Endothelial cell of umbilical vein (primary cell): ENCODE measurements at regions not wholly inside any gene's neighbourhood (a gene's known extent, or its start where the extent isn't known, plus 50 kb on each side); places are given as distances from the start of the nearest gene placed in this dataset.
"Not testable (repeated sequence)": the region's sequence is repeated elsewhere in the genome, so short reads cannot be mapped to it uniquely, and the experiment has no call there.

Source experiments
- BruUV-seq: library from RNA; stranded (reverse); fragments of 400-500 nt; replicated peaks from 2 replicates; lab custom pipeline; 2021; lab: Mats Ljungman, UMichigan
- CTCF ChIA-PET: fragments of 300-600, 350-600 bp; sonication (Branson Sonifier 250); formaldehyde crosslinking; loops from one replicate; lab custom pipeline; 2021; ENCODE audit warnings: antibody characterized with exemption, inconsistent platforms; lab: Charles Lee
- POLR2A ChIA-PET: fragments of 300-600, 350-600 bp; sonication (Branson Sonifier 250); formaldehyde crosslinking; loops from one replicate; lab custom pipeline; 2021; ENCODE audit warnings: antibody characterized with exemption, inconsistent platforms; lab: Charles Lee
- DNase-seq: peaks from one replicate; pipeline ENCODE4 v3.0.0-alpha.2; 2011; ENCODE audit warnings: low read depth, low spot score
- FAIRE-seq: peaks from 2 replicates; lab custom pipeline; 2011; peaks lifted over from hg19 to GRCh38; lab: Jason Lieb, UNC
- H2AFZ ChIP-seq: 2 replicates; pipeline ENCODE4 v1.6.0; 2012; ENCODE audit warnings: low read depth, low read length, control low read depth, inconsistent platforms
- H3K27ac ChIP-seq: 2 replicates; pipeline ENCODE4 v1.5.1; 2011; ENCODE audit warnings: low read depth, mild to moderate bottlenecking, control low read depth, low read length, moderate library complexity; ENCODE audit not compliant: insufficient read depth
- H3K27me3 ChIP-seq, 2 experiments: 2 replicates each; pipeline versions ENCODE4 v1.6.0 to v1.6.1; 2011; ENCODE audit warnings: low read length in 2 of 2, mixed read lengths in 1 of 2; ENCODE audit not compliant: control insufficient read depth in 2 of 2, insufficient read depth in 2 of 2
- H3K36me3 ChIP-seq, 2 experiments: 2 replicates in 1 of 2; 3 replicates in 1 of 2; pipeline ENCODE4 v1.5.1; 2011; ENCODE audit warnings: low read length in 2 of 2, mild to moderate bottlenecking in 1 of 2, moderate library complexity in 1 of 2; ENCODE audit not compliant: control insufficient read depth in 2 of 2, insufficient read depth in 2 of 2; ENCODE audit errors: extremely low read depth in 1 of 2
- H3K4me1 ChIP-seq: 3 replicates; pipeline ENCODE4 v1.5.1; 2011; ENCODE audit warnings: mild to moderate bottlenecking, low read length; ENCODE audit not compliant: control insufficient read depth, insufficient read depth; ENCODE audit errors: extremely low read depth
- H3K4me2 ChIP-seq: 2 replicates; pipeline ENCODE4 v1.6.1; 2011; ENCODE audit warnings: low read length, control low read depth, mixed read lengths; ENCODE audit not compliant: insufficient read depth
- H3K4me3 ChIP-seq, 3 experiments: fragments of 200-600 bp in 1 of 3; sonication (generic), shearing (Covaris generic) in 1 of 3; replicated peaks in 1 of 3; 2 replicates each; pipeline ENCODE4 v1.5.1; 2011 to 2016; ENCODE audit warnings: control low read depth in 3 of 3, low read length in 3 of 3, mild to moderate bottlenecking in 2 of 3, inconsistent platforms in 1 of 3, low read depth in 1 of 3, moderate library complexity in 1 of 3; ENCODE audit not compliant: insufficient read depth in 1 of 3
- H3K79me2 ChIP-seq: 2 replicates; pipeline ENCODE4 v1.6.0; 2012; ENCODE audit warnings: low read length, inconsistent platforms; ENCODE audit not compliant: control insufficient read depth, insufficient read depth
- H3K9ac ChIP-seq: replicated peaks from 2 replicates; pipeline ENCODE3; 2011; ENCODE audit warnings: low read length, control low read depth; ENCODE audit not compliant: insufficient read depth; ENCODE audit errors: extremely low read depth
- H3K9me1 ChIP-seq: replicated peaks from 3 replicates; pipeline ENCODE4 v1.6.0; 2011; ENCODE audit warnings: mild to moderate bottlenecking, low read length; ENCODE audit not compliant: control insufficient read depth, insufficient read depth; ENCODE audit errors: extremely low read depth
- H3K9me3 ChIP-seq: replicated peaks from 2 replicates; pipeline ENCODE4 v1.5.1; 2012; ENCODE audit warnings: low read length, inconsistent platforms; ENCODE audit not compliant: control insufficient read depth, insufficient read depth
- H4K20me1 ChIP-seq: replicated peaks from 2 replicates; pipeline ENCODE3; 2011; ENCODE audit warnings: mild to moderate bottlenecking, low read length; ENCODE audit not compliant: control insufficient read depth, insufficient read depth; ENCODE audit errors: extremely low read depth
- FOS ChIP-seq: IDR thresholded peaks from 2 replicates; pipeline ENCODE4 v1.6.1; 2011; ENCODE audit warnings: mild to moderate bottlenecking, low read length, moderate library complexity, borderline replicate concordance; ENCODE audit not compliant: insufficient read depth
- MYC ChIP-seq: IDR thresholded peaks from one replicate; pipeline ENCODE4 v1.6.1; 2011; ENCODE audit warnings: mild to moderate bottlenecking, low read depth, low read length
- POLR2A ChIP-seq: IDR thresholded peaks from 2 replicates; pipeline ENCODE4 v1.6.1; 2012; ENCODE audit warnings: low read depth, mild to moderate bottlenecking, control low read depth, low read length
- POLR2AphosphoS5 ChIP-seq: IDR thresholded peaks from 2 replicates; pipeline ENCODE4 v1.6.1; 2012; ENCODE audit warnings: low read depth, mild to moderate bottlenecking, control low read depth, low read length, moderate library complexity; ENCODE audit not compliant: insufficient read depth
- dilution Hi-C: fragments of 300-500 bp; cut with MboI; formaldehyde crosslinking; loops from one replicate; pipeline ENCODE4 v1.15.0; 2019; ENCODE audit warnings: low sequenced_read_pairs; ENCODE audit not compliant: extremely low pct_ligation_motif_present
- intact Hi-C: fragments of 100-400 bp; cut with micrococcal nuclease; formaldehyde crosslinking; loops from one replicate; pipeline ENCODE4 v1.10.0; 2022

DNA sequence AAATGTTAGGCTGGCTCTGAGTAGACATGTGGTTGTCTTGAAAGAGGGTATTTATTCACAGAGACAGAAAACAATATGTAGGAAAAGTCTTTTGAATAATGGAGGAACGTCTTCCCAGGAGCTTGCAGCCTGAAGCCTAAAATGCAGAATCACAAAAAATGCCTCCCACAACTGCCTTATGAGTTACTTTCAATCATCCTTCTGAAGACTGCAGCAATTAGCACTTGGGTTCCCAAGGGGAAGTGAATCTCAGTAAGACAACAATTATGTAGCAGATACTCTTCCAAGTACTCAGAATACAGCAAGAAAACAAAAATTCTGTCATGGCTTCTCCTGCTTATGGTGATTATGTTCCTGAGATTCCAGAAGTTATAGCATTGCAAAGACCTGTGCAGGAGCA is 166.6 kb upstream of the TBL1X start:
- no peak overlapping the region for H3K27ac ChIP-seq
- dilution Hi-C loops = no loop called here
- no peak overlapping the region for H2AFZ ChIP-seq
- H3K9me3 ChIP-seq = no peaks in the 10 kb centered on the region
- no peaks in the 10 kb centered on the region for H3K4me1 ChIP-seq
- H3K9ac ChIP-seq = no peak overlapping the region
- H3K36me3 ChIP-seq = no peaks in the 10 kb centered on the region
- no peak for FAIRE-seq
- peaks cover 6 to 7% of the 10 kb centered on the region in 2 experiments for H3K27me3 ChIP-seq
- H3K4me3 ChIP-seq = no peak overlapping the region
- no peak for TF ChIP-seq POLR2AphosphoS5
- no peak for TF ChIP-seq POLR2A
- TF ChIP-seq MYC = no peak
- no peak for TF ChIP-seq FOS
- DNase-seq = no peak
- no peaks in the 10 kb centered on the region for H4K20me1 ChIP-seq
- H3K4me2 ChIP-seq = no peak overlapping the region
- H3K79me2 ChIP-seq = no peaks in the 10 kb centered on the region
- ChIA-PET POLR2A (no interaction called here), CTCF (no interaction called here)
- intact Hi-C loops = no loop called here
- H3K9me1 ChIP-seq = no peaks in the 10 kb centered on the region
- no TSS peak for BruUV-seq

GRCh38 chrX:9299681-9300080 is 165.2 kb upstream of the TBL1X start:
- H3K27me3 ChIP-seq, H3K9ac ChIP-seq, intact Hi-C loops, H2AFZ ChIP-seq, dilution Hi-C loops, H3K4me3 ChIP-seq, H3K79me2 ChIP-seq, H3K4me1 ChIP-seq, FAIRE-seq, H3K4me2 ChIP-seq, BruUV-seq, POLR2A ChIA-PET, H4K20me1 ChIP-seq, DNase-seq, H3K9me3 ChIP-seq, H3K27ac ChIP-seq, H3K36me3 ChIP-seq, CTCF ChIA-PET, H3K9me1 ChIP-seq: not testable (repeated sequence)
